Nephron progenitor cell (in vitro differentiated cells): ENCODE measurements at regions not wholly inside any gene's neighbourhood (a gene's known extent, or its start where the extent isn't known, plus 50 kb on each side); places are given as distances from the start of the nearest gene placed in this dataset.

Experiments
- DNase-seq: peaks from one replicate; pipeline ENCODE4 v3.0.0; 2021
- H3K27ac Mint-ChIP-seq: 2 replicates; pipeline ENCODE4 v1.8.0; 2021; ENCODE audit warnings: mild to moderate bottlenecking, moderate library complexity, mixed read lengths
- H3K27me3 Mint-ChIP-seq: 2 replicates; pipeline ENCODE4 v1.8.0; 2021; ENCODE audit warnings: mild to moderate bottlenecking, low read depth, mixed read lengths; ENCODE audit not compliant: poor library complexity
- H3K36me3 Mint-ChIP-seq: 2 replicates; pipeline ENCODE4 v1.8.0; 2021; ENCODE audit warnings: low read depth, mixed read lengths
- H3K4me1 Mint-ChIP-seq: 2 replicates; pipeline ENCODE4 v1.8.0; 2021; ENCODE audit warnings: mixed read lengths
- H3K4me3 Mint-ChIP-seq: 2 replicates; pipeline ENCODE4 v1.8.0; 2021; ENCODE audit warnings: mild to moderate bottlenecking, moderate library complexity, mixed read lengths
- H3K9me3 Mint-ChIP-seq: 2 replicates; pipeline ENCODE4 v1.8.0; 2021; ENCODE audit warnings: mild to moderate bottlenecking, moderate library complexity, mixed read lengths
- TF ChIP-seq, protein P1 (sequence below): fragments of 200-600 bp; sonication (generic); IDR thresholded peaks from 2 replicates; pipeline ENCODE4 v1.5.0; 2021; ENCODE audit warnings: antibody characterized with exemption

DNA sequence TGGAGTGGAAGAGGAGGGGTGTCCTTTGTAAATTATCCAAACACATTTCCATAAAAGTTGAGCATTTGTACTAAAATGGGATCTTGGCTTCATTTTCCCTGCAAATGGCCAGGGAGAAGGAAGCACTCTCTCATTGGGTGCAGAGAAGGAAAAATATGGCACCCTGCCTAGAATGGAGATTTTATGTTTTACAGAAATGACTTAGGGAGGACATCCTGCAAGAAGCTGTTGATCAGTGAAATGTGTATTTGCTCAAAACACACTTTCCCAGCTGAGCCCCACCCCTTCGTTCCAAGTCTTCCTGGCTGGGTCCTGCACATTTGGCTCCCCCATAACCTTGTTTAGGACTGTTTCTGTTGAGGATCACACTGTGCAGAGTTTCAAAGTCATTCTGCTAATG, 213.5 kb upstream of the TAPT1 start:
- Mint-ChIP-seq H3K4me3 (no peak overlapping the region), H3K9me3 (peaks cover 19% of the 10 kb centered on the region), H3K27ac (no peak overlapping the region), H3K36me3 (peaks cover 6% of the 10 kb centered on the region), H3K27me3 (peaks cover 3% of the 10 kb centered on the region), H3K4me1 (peaks cover 5% of the 10 kb centered on the region)
- TF ChIP-seq, protein P1, sequence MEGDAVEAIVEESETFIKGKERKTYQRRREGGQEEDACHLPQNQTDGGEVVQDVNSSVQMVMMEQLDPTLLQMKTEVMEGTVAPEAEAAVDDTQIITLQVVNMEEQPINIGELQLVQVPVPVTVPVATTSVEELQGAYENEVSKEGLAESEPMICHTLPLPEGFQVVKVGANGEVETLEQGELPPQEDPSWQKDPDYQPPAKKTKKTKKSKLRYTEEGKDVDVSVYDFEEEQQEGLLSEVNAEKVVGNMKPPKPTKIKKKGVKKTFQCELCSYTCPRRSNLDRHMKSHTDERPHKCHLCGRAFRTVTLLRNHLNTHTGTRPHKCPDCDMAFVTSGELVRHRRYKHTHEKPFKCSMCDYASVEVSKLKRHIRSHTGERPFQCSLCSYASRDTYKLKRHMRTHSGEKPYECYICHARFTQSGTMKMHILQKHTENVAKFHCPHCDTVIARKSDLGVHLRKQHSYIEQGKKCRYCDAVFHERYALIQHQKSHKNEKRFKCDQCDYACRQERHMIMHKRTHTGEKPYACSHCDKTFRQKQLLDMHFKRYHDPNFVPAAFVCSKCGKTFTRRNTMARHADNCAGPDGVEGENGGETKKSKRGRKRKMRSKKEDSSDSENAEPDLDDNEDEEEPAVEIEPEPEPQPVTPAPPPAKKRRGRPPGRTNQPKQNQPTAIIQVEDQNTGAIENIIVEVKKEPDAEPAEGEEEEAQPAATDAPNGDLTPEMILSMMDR: no peak
- DNase-seq: no peak

DNA sequence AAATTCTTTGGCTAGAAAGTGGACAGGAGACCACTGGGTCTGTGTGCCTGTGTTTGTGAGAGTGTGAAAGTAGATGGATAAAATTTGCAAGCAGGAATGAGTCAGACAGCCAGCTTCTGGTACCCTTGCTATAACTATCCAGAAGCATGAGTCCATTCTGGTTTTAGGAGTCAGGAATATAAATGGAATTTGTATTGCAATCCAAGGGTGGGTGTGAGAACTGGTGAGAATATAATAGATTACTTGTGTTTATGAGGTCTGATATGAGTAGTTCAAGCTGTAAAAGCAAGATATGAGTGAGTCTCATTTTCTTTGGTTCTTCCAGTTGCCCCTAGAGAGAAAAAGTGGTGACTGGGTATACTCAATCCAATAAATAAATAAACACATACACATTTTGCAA, 212.7 kb upstream of the TAPT1 start:
- Mint-ChIP-seq H3K27ac (peak overlapping the region; percentile 65), H3K4me1 (peaks cover 5% of the 10 kb centered on the region), H3K9me3 (peaks cover 23% of the 10 kb centered on the region), H3K27me3 (peaks cover 7% of the 10 kb centered on the region), H3K36me3 (peaks cover 6% of the 10 kb centered on the region), H3K4me3 (no peak overlapping the region)
- TF ChIP-seq, protein P1: no peak
- DNase-seq: no peak

DNA sequence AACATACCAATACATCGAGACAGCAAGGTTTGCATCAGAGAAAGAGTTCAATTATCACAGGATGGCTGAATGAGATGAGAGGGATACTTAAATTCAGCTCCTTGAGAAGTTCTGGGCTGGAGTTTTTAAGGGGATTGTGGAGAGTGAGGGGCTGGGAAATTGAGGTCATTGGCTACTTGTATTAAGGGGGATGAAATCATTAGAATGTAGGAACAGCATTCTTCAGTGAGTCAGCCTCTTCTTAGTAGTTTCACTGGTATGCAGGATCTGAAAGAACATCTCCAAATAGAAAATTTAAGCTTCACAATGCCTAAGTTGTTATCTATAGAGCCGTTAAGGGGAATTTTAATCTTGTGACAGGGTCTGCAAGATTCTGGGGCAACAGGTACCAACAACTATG, 211.6 kb upstream of the TAPT1 start:
- Mint-ChIP-seq H3K9me3 (peaks cover 23% of the 10 kb centered on the region), H3K36me3 (peaks cover 6% of the 10 kb centered on the region), H3K27ac (no peak overlapping the region), H3K4me3 (no peak overlapping the region), H3K4me1 (peaks cover 5% of the 10 kb centered on the region), H3K27me3 (peaks cover 7% of the 10 kb centered on the region)
- DNase-seq: no peak
- TF ChIP-seq, protein P1: no peak

DNA sequence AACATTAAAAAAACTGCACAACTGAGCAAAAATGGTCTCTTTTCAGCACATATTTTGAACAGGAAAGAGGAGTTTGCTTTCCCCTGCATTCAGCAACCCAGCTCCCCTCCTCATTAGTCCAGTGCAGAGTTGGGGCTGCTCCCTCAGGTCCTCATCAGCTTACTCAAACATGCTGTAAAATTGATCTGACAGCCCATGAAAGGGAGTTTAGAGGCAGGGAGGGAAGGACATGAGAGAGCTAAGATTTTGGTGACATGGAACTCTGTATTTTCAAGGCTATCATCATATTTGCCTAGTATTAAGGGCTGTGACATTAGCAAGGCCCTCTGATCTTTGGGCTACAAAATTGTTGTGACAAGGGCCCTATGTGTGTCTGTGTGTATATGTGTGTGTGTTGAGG, 205.6 kb upstream of the TAPT1 start:
- no peak overlapping the region for H3K27ac Mint-ChIP-seq
- no peak for DNase-seq
- no peak overlapping the region for H3K4me3 Mint-ChIP-seq
- no peaks in the 10 kb centered on the region for H3K36me3 Mint-ChIP-seq
- TF ChIP-seq, protein P1: no peak
- peaks cover 18% of the 10 kb centered on the region for H3K9me3 Mint-ChIP-seq
- peaks cover 7% of the 10 kb centered on the region for H3K27me3 Mint-ChIP-seq
- no peaks in the 10 kb centered on the region for H3K4me1 Mint-ChIP-seq

DNA sequence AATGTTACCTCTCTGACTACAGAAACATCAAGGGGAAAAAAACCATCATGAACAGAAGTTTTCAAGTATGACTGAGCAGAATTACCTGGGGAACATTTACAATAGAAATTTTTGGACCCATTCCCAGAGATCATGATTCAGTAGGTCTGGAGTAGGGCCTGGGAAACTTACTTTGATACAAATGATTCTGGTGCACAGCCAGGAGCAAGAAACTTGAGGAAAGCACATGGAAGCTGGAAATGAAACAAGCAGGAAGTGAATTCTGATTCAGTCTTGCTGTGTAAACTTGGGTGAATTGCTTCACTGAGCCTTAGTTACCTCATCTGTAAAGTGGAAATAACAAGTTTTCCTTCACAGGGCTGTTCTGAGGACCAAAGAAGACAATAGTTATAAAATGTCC, 192.5 kb upstream of the TAPT1 start:
- Mint-ChIP-seq H3K9me3 (peaks cover 28% of the 10 kb centered on the region), H3K36me3 (peaks cover 14% of the 10 kb centered on the region), H3K27ac (no peak overlapping the region), H3K4me3 (no peak overlapping the region), H3K27me3 (no peaks in the 10 kb centered on the region), H3K4me1 (peaks cover 34% of the 10 kb centered on the region)
- no peak for DNase-seq
- TF ChIP-seq, protein P1: no peak

DNA sequence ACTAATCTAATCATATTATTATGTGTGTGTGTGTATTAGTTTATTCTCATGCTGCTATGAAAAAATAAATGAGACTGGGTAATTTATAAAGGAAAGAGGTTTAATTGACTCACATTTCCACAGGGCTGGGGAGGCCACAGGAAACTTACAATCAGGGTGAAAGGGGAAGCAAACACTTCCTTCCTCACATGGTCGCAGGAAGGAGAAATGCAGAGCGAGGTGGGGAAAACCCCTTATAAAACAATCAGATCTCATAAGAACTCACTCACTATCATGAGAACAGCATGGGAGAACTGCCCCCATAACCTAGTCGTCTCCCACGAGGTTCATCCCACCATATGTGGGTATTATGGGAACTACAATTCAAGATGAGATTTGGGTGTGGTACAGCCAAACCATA, 190.9 kb upstream of the TAPT1 start:
- Mint-ChIP-seq H3K27me3 (no peaks in the 10 kb centered on the region), H3K27ac (no peak overlapping the region), H3K36me3 (peaks cover 14% of the 10 kb centered on the region), H3K4me3 (no peak overlapping the region), H3K4me1 (peaks cover 46% of the 10 kb centered on the region), H3K9me3 (peaks cover 28% of the 10 kb centered on the region)
- no peak for DNase-seq
- TF ChIP-seq, protein P1: no peak
